GM19438 (cell line): ENCODE measurements at regions not wholly inside any gene's neighbourhood (a gene's known extent, or its start where the extent isn't known, plus 50 kb on each side); places are given as distances from the start of the nearest gene placed in this dataset.
"Not testable (repeated sequence)": the region's sequence is repeated elsewhere in the genome, so short reads cannot be mapped to it uniquely, and the experiment has no call there.

ENCODE experiments used
- ATAC-seq: cut with Tn5 transposase; IDR thresholded peaks from one replicate; pipeline ENCODE4 v1.9.1; 2021; ENCODE audit warnings: low read depth; ENCODE audit not compliant: unreplicated experiment

- ATAC-seq: no peak
Measured at GRCh38 chr18:51446571-51447210, 249.2 kb upstream of the MEX3C start.

GRCh38 chr18:51447351-51448342, 250.2 kb upstream of the MEX3C start:
- ATAC-seq: no peak

- ATAC-seq: no peak
Measured at GRCh38 chr18:51448949-51449348, 251.5 kb upstream of the MEX3C start.

GRCh38 chr18:51453594-51453993, 256.1 kb upstream of the MEX3C start:
- ATAC-seq: no peak

GRCh38 chr18:51458861-51459260, 261.4 kb upstream of the MEX3C start:
- ATAC-seq: no peak

GRCh38 chr18:51461956-51462355, 264.5 kb upstream of the MEX3C start:
- ATAC-seq: no peak

- ATAC-seq: no peak
Measured at GRCh38 chr18:51463483-51464136, 266.1 kb upstream of the MEX3C start.

GRCh38 chr18:51478908-51479307, 281.4 kb upstream of the MEX3C start:
- no peak for ATAC-seq

- no peak for ATAC-seq
Measured at GRCh38 chr18:51479736-51480135, 282.3 kb upstream of the MEX3C start.

GRCh38 chr18:51480407-51481261, 283.2 kb upstream of the MEX3C start:
- ATAC-seq: no peak

GRCh38 chr18:51486735-51487366, 289.4 kb upstream of the MEX3C start:
- no peak for ATAC-seq

- ATAC-seq: no peak
Measured at GRCh38 chr18:51490417-51490816, 292.9 kb upstream of the MEX3C start.

GRCh38 chr18:51490860-51491259, 293.4 kb upstream of the MEX3C start:
- no peak for ATAC-seq

- ATAC-seq: no peak
Measured at GRCh38 chr18:51491678-51492372, 294.3 kb upstream of the MEX3C start.

GRCh38 chr18:51498085-51498855, 300.8 kb upstream of the MEX3C start:
- no peak for ATAC-seq

GRCh38 chr18:51503351-51503750, 305.9 kb upstream of the MEX3C start:
- no peak for ATAC-seq

GRCh38 chr18:51506811-51507210, 309.3 kb upstream of the MEX3C start:
- ATAC-seq: no peak

GRCh38 chr18:51508410-51508809, 310.9 kb upstream of the MEX3C start:
- not testable (repeated sequence) for ATAC-seq

- ATAC-seq: no peak
Measured at GRCh38 chr18:51510020-51510419, 312.5 kb upstream of the MEX3C start.
